ENCODE measurements at regions not wholly inside any gene's neighbourhood (a gene's known extent, or its start where the extent isn't known, plus 50 kb on each side); places are given as distances from the start of the nearest gene placed in this dataset.

DNA sequence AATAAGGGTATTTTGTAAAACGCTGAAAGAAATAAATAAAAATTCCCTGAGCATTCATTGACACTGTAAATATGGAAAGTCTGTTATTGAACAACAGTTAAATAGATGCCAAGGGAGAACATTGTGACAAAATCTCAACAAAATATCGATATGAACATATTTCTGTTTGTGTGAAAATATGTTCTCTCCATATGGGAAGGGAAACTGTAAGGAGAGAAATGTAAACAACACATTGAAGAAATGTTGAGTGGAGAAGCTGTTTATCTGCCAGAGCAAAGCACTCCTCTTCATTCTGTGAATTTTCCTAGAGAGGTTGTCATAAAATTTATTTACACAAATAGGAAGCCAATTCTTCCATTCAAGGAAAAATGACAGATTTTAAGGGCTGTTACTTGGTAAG is 57.1 kb upstream of the EOMES start:
- DNase-seq = no peak

DNA sequence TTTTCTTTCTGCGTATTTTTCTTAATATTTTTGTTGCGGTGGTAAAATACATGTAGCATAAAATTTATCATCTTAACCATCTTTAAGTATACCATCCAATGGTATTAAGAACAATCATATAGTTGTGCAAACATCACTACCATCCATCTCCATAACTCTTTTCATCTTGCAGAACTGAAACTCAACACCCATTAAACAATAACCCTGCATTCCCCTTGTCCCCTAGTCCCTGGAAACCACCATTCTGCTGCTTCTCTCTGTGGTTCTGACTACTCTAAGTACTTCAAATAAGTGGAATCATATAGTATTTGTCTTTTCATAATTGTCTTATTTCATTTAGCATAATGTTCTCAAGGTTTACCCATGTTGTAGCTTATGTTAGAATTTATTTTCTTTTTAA is 67.3 kb upstream of the EOMES start:
- no peak for DNase-seq

DNA sequence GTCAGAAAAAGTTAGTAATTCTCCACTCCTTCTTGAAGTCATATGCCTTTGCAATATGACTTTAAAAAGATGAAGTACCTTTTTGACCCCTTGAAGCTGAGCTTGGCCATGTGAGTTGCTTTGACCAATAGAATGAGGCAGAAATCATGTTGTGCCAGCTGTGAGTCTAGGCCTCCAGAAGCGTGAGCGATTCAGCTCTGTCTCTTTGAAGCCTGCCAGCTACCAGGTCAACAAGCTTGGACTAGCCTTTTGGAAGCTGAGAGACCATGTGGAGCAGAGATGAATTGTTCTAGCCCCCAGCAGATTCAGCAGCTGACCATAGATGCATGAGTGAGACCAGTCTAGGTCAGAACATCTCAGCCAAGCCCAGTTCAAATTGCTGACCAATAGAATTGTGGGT is 69.8 kb upstream of the EOMES start:
- DNase-seq = no peak

DNA sequence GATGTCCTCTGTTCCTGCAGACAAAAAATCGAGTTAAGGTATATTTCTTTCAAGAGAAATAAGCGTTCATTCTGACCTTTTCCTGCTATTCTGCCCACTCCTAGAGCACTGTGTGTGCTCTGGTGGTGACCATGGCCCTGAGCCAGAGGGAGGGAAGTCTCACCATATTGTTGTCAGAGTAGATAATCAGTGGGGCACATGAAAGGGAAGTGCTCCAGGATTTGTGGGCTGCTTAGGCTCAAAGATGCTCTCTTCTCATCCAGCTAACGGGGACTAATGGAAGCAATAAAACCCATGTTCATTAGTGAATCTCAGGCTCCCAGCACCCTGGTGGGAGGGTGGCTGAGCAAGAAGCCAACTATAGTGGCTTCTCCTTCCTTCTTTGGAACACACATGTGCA is 70.7 kb upstream of the EOMES start:
- no peak for DNase-seq

DNA sequence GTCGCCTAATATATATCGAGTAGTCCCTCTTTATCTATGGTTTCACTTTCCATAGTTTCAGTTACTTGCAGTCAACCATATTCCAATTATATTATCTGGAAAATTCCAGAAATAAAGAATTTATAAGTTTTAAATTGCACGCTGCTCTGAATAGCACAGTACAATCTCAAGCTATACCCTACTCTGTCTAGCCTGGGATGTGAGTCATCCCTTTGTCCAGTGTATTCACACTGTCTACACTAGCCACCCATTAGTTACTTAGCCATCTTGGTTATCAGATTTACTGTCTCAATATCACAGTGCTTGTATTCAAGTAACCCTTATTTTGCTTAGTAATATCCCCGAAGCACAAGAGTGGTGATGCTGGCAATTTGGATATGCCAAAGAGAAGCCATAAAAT is 72.1 kb upstream of the EOMES start:
- no peak for DNase-seq

DNA sequence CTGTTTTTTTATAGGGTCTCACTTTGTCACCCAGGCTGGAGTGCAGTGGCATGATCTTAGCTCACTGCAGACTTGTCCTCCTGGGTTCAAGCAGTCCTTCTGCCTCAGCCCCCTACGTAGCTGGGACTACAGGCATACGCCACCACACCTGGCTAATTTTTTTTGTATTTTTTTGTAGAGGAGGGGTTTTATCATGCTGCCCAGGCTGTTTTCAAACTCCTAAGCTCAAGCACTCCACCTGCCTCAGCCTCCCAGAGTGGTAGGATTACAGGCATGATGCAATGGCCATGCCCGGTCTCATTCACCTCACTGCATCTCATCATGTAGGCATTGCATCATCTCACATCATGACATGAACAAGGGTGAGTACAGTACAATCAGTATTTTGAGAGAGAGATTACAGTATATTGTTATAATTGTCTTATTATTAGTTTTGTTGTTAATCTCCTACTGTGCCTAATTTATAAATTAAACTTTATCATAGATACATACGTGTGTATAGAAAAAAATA is 74.3 kb upstream of the EOMES start:
- DNase-seq = no peak

DNA sequence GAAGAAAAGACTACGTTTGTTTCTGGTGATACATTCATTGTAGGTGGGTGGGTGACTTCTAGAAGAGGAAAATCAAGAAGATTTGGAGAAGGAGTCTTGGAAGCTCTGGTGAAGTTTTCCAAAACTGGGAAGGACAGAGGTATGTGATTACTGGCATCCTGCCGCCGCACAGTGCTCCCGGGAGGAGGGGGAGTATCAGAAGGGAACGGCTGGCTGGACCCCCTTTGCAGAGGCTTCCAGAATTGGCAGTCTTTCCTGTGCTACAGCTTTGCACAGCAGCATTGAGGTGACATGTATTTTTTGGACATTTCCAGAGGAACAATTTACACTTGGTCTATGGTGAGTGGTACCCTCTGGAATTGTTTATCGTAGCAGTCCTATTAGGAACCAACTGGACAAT is 75.7 kb upstream of the EOMES start:
- DNase-seq = no peak

DNA sequence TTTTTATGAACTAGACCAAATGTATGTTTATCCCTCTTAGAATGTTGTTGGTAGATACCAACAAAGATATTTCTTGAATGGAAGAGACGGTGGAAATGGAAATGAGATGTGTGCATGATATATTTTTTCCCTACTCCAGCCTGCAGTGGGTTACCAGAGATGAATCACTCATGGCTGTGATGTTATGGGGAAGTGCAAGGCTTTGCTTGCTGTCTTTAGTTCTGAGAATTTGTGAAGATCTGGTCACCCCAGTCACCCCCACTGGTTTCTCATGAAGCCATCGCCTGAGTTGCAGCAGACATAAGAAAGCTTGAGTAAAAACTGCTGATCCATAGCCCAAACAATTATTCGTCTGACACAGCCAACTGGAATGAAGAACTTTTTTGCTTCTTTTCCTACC is 78.1 kb upstream of the EOMES start:
- DNase-seq = no peak

DNA sequence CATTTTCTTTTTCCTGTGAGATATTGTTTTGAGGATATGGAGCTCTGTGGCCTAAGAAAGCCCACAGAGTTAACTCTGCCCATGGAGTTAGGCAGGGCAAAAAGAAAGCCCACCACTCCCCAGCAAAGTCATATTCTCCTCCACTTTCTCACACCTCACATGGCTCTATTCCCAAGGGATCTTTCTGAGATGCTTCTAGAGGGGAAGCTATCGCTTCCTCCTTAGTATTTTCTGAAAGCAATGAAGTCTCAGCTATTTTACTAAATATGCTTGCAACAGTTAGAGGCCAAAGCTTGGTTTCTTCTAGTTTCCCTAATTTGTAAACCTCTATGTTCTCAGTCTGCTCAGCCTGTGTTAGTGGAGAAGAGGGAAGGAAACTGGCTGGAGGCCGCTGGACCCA is 80.3 kb upstream of the EOMES start:
- DNase-seq = no peak

DNA sequence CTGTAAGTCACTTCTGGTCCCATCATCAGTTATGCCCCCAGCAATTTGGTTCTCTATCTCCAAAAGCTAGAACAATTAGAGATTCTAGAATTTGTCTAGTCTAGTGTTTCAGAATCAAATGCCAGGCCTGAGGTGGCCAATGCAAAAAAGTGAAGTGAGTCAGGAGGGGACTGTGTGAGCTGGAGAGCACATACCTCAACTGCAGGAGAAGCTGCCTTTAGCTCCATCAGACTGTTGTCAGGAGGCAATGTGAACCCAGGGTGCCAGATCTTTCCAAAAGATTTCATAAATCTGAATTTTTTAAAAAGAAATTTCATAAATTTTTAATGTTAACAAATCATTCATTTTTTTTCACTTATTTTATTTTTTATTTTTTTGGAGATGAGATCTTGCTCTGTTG is 80.7 kb upstream of the EOMES start:
- DNase-seq = no peak

DNA sequence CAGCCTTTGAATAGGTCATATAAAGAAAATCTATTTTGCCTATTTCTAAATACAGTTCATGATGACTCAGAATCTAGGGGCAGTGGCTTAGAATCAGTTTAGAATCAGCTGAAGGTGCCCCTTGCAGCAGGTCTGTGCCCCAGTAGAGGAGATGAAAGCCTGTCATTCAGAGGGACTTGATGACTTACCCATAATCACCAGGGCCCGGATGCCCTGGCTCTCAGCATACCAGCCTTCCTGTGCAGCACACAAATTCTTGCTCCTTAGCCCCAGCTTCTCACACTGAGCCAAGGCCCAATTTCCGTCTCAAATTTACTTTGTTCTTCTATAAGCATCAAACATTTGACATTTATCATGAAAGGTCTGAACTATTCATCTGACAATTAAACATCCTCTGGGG is 83.2 kb upstream of the EOMES start:
- no peak for DNase-seq

DNA sequence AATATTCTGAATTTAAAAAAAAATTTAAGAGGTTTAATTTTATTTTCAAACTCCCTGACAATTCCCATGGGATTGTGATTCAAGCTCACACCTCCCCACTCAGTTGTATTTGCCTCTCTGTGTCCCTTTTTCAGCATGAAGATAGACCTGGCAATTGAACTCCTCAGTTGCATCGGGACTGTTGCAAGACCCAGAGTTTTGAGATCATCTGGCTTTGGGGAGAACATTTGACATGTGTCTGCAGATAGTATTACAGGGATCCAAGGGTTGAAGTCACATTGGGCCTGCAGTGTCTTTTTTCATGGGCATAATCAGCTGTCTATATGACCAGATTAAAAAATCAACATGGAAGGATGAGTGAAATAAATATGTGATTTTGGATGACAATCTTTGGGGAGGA is 91.1 kb upstream of the EOMES start:
- DNase-seq = no peak

DNA sequence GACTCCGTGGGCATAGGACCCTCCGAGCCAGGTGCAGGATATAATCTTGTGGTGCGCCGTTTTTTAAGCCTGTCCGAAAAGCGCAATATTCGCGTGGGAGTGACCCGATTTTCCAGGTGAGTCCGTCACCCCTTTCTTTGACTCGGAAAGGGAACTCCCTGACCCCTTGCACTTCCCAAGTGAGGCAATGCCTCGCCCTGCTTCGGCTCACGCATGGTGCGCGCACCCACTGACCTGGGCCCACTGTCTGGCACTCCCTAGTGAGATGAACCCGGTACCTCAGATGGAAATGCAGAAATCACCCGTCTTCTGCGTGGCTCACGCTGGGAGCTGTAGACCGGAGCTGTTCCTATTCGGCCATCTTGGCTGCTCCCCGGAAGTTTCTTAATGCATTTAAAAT is 99.5 kb upstream of the EOMES start:
- peak; percentile 6 for DNase-seq

DNA sequence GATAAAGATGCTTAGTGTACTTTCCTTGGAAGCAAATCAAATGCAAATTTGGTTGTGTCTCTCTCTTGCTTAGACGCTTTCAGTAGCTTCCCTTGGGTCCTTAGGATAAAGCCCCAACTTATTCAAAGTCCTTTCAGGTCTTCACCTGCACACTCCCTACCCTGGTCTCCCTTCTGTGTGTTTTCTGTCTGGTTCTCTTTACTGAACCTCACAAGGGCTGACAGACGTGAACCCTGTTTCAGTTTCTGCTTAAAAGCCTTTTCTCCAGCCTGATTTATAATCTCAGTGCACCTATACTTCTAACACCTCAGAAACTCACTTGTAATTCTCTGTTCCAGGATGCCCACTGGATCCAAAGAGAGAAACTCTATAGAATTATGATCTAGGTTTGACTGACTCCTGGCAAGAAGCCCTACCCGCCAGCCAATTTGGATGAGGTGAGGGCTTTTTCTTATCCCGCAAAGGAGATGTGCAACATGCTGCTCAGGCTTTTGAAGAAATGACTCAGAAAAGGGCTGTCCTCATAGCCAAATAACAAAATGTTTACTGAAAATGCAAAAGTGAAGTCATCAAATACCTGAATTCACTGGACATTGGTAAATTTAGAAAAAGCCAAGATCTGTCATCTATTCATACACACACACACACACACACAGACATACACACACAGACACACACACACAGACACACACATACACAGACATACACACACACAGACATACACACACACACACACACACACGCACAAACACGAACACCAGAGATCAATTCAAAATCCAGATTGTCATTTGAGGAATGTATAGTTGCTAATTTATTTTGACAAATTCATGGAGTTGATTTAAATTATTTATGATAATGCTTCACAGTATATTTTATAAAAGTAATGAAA is 102.4 kb upstream of the EOMES start:
- DNase-seq = no peak

DNA sequence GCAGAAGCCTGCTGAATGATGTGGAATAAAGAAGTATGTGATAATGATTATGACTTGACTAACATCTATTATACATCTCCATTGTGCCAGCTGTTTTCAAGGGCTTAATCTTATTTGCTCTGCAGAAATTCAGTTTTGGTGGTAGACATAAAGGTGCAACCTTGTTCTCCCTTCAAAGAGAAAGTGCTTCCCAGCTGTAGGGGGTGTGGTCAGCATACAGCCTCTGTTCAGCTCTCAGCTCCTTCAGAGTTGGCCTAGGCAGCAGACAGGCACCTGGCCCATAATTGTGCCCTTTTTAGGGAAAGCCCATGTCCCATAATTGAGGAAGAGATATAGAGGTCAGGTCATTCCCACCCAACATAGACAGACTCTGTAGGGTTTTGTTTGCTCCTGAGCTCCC is 104.3 kb upstream of the EOMES start:
- no peak for DNase-seq

DNA sequence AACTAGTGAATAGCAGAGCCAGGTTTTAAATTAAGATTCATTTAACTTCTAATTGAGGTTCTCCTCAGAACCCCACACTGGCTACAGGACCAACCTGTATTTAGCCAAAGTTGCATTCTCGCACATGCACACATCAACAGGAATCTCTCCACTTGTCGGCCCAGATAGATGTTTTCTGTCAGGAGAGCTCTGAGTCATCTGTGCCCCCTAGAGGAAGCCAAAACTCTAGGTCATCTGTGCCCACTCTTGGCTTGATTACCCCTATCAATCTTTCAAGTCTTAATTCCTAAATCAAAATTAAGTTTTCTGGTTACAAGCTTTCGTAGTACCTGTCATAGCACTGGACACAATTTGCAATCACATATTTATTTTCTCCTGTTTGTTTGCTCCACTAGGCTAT is 104.9 kb upstream of the EOMES start:
- no peak for DNase-seq

DNA sequence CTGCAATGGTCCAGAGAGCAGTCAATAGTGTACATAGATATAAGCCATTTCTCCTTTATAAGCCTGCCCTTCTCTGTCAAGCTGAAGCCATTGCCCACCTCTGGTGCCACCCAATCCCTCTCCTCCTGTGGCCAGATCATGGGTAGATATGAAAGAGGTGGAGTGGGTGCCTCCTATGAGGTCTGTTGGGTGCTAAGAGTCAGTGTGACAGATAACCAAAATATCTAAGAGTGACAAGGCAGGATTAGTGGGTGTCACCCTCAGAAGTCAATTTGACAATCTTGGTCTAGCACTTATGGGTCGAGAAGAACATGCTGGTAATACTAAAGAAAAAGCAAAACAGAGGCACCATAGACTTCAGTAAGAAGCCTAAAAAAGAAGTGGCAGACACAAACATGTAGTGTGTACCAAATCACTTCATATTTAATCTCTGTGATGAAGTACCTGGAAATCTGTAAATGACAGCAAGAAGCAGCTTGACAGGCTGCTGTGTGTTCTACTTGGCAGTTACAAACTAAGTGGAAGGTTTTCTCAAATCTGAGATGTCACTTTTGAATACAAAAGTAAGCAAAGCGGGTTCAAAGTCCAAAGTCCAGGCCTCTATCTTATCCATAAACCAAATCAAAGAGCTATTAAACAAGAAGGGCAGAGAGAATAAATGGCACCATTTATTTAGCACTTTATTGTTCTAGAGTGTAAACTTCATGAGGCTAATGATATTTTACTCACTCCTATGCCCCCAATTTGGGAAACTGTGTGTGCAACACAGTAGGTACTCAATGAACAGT is 118.9 kb upstream of the EOMES start:
- no peak for DNase-seq

DNA sequence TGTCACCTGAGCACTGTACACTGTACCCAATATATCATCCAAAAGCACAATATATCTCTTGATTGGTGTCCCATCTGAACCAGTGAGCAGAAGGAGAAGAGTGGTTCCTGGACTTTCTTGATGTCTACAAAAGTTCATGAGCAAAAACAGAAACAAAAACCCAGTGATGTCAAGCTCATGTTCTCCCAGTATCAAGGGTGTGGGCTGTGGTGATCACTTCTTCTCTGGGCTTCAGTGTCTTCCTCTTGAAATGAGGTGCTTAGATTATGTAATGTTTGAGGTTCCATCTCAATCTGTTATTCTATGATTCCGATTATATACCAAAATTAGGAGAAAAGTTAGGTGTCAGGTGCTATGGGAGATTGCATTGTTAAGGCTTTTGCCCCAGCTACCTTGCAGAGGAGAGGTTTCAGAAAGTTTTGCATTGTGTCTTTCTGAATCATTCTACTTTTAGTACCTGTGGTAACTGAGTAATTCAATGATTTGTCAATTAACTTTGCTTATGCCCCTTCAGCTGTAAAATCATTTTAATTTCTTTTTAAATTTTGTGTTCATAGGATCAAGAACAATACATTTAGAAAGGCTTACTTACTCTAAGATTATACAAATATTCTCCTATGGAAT is 122.0 kb upstream of the EOMES start:
- no peak for DNase-seq

DNA sequence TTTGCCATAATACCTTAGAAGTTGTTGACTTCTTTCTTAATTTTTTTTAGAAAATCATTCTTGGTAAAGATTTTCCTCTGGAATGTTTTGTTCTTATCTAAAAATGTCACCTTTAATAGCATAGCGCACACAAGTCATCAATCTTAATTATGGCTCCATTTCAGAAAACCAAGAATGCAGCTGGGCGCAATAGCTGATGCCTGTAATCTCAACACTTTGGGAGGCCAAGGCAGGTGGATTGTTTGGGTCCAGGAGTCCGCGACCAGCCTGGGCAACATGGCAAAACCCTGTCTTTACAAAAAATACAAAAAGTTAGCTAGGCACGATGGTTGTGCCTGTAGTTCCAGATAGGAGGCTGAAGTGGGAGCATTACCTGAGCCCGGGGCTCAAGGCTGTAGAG is 125.6 kb upstream of the EOMES start:
- no peak for DNase-seq

DNA sequence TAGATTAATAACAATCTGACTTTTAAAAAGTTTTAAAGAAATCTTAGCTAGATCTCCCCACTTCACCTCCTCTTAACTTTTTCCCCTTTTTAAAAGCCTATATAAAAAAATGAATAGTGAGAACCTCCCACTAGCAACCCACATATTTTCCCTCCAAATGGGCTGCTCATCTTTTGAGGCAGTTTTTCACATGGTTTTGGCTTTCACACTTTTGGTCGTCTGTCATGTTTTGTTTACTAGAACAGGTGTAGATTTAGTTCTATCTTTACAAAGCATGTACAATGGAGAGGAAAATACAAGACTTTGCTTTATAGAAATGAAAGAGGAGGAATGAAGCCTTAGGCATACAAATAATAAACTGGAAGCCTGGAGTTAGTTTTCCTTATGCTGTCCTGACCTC is 126.7 kb upstream of the EOMES start:
- DNase-seq = no peak

DNA sequence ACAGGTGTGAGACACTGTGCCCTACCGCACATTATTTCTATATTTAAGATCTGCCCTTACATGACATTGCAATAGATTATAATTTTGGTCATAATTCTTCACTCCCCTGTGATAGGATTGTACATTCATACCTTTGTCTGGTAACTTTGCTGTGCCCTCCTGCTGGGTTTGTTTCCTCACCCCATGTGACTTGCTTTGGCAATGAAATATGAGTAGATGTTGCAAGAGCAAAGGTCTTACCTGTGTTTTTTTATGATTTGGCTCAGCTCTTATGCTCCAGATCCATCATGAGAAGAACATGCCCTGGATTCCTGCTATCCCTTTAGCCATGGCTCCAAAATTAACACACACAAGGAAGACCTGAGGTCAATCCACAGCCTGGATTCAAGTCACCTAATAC is 137.7 kb upstream of the EOMES start:
- DNase-seq = no peak

DNA sequence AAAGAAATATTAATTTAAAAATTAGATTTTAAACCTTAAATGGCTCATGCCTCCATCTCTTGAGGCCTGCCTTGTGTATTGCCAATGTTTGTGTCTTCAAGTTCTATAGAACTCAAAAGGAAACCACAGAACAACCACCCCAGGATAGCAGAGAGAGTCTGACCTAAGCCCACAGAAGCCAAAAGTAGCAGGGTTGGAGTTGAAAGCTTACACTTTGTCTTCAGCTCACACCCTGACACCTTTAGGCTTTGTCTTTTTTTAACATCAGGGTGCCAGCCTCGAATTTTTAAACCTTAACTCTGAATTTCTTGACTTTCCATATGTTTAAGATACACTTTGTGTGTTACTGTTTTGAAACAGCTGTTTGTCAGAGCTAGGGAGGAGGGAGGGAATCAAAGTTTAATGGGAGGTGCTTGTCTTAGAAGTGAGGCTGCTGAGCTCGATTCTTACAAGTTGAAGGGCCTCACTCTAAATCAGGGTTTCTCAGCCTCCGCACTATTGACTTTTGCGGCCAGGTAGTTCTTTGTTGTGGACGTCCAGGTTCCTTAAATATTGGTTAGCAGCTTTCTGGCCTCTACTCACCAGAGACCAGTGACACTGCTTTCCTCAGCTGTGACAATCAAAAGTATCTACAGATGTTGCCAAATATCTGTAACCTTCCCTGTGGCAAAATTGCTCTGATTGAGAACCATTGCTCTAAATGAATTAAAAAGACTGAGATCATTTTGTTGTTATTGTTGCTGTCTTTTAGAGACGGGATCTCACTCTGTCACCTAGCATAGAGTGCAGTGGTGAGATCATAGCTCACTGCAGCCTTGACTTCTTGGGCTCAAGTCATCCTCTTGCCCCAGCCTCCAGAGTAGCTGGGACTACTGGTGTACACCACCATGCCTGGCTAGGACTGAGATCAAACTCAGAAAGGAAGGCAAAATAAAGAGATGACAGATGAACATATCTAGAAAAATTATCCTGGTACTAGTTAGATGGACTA is 139.2 kb upstream of the EOMES start:
- no peak for DNase-seq

DNA sequence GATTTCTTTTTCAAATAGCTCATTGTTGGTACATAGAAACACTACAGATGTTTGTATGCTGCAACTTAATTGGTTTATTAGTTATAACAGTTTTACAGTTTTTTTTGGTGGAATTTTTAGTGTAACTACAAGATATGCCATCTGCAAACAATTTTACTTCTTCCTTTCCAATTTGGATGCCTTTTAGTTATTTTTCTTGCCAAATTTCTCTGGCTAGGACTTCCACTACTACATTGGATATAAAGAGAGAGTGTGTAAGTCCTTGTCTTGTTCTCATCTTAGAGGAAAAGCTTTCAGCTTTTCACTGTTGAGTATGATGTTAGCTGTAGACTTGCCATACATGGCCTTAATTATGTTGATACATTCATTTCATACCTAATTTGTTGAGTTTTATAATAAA is 143.6 kb upstream of the EOMES start:
- no peak for DNase-seq
